Activated CD4-positive, alpha-beta T cell treated with anti-CD3 and anti-CD28 coated beads, Interleukin-2, Interleukin-6, amounts not matched to agents 100 ng/mL and 50 ng/mL, durations not matched to agents 16 hours and 8 hours (primary cell): ENCODE measurements at regions not wholly inside any gene's neighbourhood (a gene's known extent, or its start where the extent isn't known, plus 50 kb on each side); places are given as distances from the start of the nearest gene placed in this dataset.
"Not testable (repeated sequence)": the region's sequence is repeated elsewhere in the genome, so short reads cannot be mapped to it uniquely, and the experiment has no call there.

Experiments used
- DNase-seq: peaks from one replicate; pipeline ENCODE4 v3.0.0-alpha.2; 2020

- DNase-seq = no peak
Measured at GRCh38 chr3:187852842-187853730, 107.8 kb upstream of the BCL6 start.

- DNase-seq = no peak
Measured at GRCh38 chr3:187855131-187855530, 109.9 kb upstream of the BCL6 start.

- DNase-seq = no peak
Measured at GRCh38 chr3:187856555-187856954, 111.3 kb upstream of the BCL6 start.

GRCh38 chr3:187858041-187858440 is 112.8 kb upstream of the BCL6 start:
- DNase-seq = no peak

GRCh38 chr3:187858711-187859110 is 113.4 kb upstream of the BCL6 start:
- no peak for DNase-seq

GRCh38 chr3:187862701-187863277 is 117.5 kb upstream of the BCL6 start:
- not testable (repeated sequence) for DNase-seq

- peak; percentile 57 for DNase-seq
Measured at GRCh38 chr3:187870360-187871203, 125.3 kb upstream of the BCL6 start.

- no peak for DNase-seq
Measured at GRCh38 chr3:187871204-187871591, 125.9 kb upstream of the BCL6 start.

GRCh38 chr3:187871848-187872247 is 126.6 kb upstream of the BCL6 start:
- DNase-seq = no peak

GRCh38 chr3:187873843-187874242 is 128.6 kb upstream of the BCL6 start:
- no peak for DNase-seq

GRCh38 chr3:187875863-187876262 is 130.6 kb upstream of the BCL6 start:
- DNase-seq = no peak

- no peak for DNase-seq
Measured at GRCh38 chr3:187878772-187879518, 133.7 kb upstream of the BCL6 start.

GRCh38 chr3:187880441-187880840 is 135.2 kb upstream of the BCL6 start:
- no peak for DNase-seq

- no peak for DNase-seq
Measured at GRCh38 chr3:187880851-187881250, 135.6 kb upstream of the BCL6 start.

GRCh38 chr3:187888701-187889100 is 143.4 kb upstream of the BCL6 start:
- DNase-seq = no peak

- DNase-seq = no peak
Measured at GRCh38 chr3:187889106-187889505, 143.8 kb upstream of the BCL6 start.

- DNase-seq = no peak
Measured at GRCh38 chr3:187889601-187890404, 144.5 kb upstream of the BCL6 start.

- DNase-seq = not testable (repeated sequence)
Measured at GRCh38 chr3:187890405-187890752, 145.1 kb upstream of the BCL6 start.

GRCh38 chr3:187896646-187897045 is 151.4 kb upstream of the BCL6 start:
- DNase-seq = no peak

- no peak for DNase-seq
Measured at GRCh38 chr3:187899246-187899645, 154.0 kb upstream of the BCL6 start.

GRCh38 chr3:187900993-187901755 is 155.9 kb upstream of the BCL6 start:
- no peak for DNase-seq
